SK-N-MC (cell line): ENCODE measurements at regions not wholly inside any gene's neighbourhood (a gene's known extent, or its start where the extent isn't known, plus 50 kb on each side); places are given as distances from the start of the nearest gene placed in this dataset.

Source experiments
- DNase-seq: peaks from one replicate; pipeline ENCODE4 v3.0.0-alpha.2; 2011; ENCODE audit warnings: low read depth, low spot score
- H3K27ac ChIP-seq: fragments of 200-600 bp; sonication (generic); 2 replicates; pipeline ENCODE4 v1.5.1; 2016; ENCODE audit warnings: mixed run types
- H3K36me3 ChIP-seq: fragments of 200-600 bp; sonication (generic); 2 replicates; pipeline ENCODE4 v1.6.1; 2017; ENCODE audit warnings: antibody characterized with exemption, low read length, mixed read lengths; ENCODE audit not compliant: insufficient read depth
- H3K4me3 ChIP-seq: fragments of 200-600 bp; sonication (generic); 2 replicates; pipeline ENCODE4 v1.5.1; 2016
- H3K9ac ChIP-seq: fragments of 200-600 bp; sonication (generic); 2 replicates; pipeline ENCODE4 v1.8.0; 2017; ENCODE audit warnings: mixed run types, mixed read lengths; ENCODE audit not compliant: insufficient read length
- H3K9me3 ChIP-seq: fragments of 200-600 bp; sonication (generic); 2 replicates; pipeline ENCODE4 v1.6.1; 2017; ENCODE audit warnings: low read depth, mild to moderate bottlenecking, antibody characterized with exemption, low read length, moderate library complexity, mixed read lengths
- EZH2 ChIP-seq: fragments of 200-600 bp; sonication (generic); IDR thresholded peaks from one replicate; pipeline ENCODE4 v1.6.1; 2017; ENCODE audit warnings: antibody characterized with exemption
- FOXP2 ChIP-seq: optimal IDR thresholded peaks from 2 replicates; pipeline ENCODE3; 2011; ENCODE audit warnings: mild to moderate bottlenecking, moderate library complexity; ENCODE audit not compliant: insufficient read depth; ENCODE audit errors: extremely low read length, control extremely low read depth
- POLR2AphosphoS5 ChIP-seq: IDR thresholded peaks from 2 replicates; pipeline ENCODE4 v1.6.1; 2012; ENCODE audit warnings: mild to moderate bottlenecking, low read depth, low read length, borderline replicate concordance

DNA sequence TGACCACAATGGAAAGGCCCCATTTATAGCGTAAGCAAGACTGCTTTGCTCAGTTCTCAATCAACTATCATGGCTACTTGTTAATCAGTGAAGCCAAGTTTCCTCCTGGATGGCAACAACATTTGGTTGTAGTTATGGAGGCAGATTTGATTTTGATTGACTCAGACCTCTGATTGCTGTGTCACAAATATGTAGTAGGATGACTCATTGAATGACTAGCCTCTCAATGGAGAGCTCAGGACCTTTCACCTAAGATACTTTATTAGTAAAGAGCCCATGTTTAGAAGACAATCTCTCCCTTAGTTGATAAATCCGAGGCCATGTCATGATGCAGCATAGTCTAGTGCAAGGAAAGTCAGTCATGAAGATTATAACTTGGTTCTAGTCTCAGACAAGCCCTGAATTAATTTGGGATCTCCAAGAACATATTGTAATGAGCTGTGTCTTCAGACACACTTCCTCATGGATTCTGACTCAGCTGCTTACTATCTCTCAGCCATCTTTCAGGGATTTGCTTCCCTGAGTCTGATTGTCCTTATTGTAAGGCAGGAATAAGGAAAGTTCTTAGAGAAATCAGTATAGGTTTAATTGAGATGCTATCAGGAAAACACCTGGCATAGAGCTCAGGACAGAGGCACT lies 397.4 kb upstream of the TMCO5A start:
- H3K36me3 ChIP-seq = no peaks in the 10 kb centered on the region
- no peak overlapping the region for H3K4me3 ChIP-seq
- no peaks in the 10 kb centered on the region for H3K9me3 ChIP-seq
- DNase-seq = no peak
- no peak overlapping the region for H3K27ac ChIP-seq
- H3K9ac ChIP-seq = no peak overlapping the region
- TF ChIP-seq POLR2AphosphoS5 (no peak), EZH2 (no peak), FOXP2 (no peak)

GRCh38 chr15:37537802-37538201 lies 396.6 kb upstream of the TMCO5A start:
- TF ChIP-seq EZH2 (no peak), POLR2AphosphoS5 (no peak), FOXP2 (no peak)
- no peak for DNase-seq
- Histone ChIP-seq H3K27ac (no peak overlapping the region), H3K9me3 (no peaks in the 10 kb centered on the region), H3K9ac (no peak overlapping the region), H3K36me3 (no peaks in the 10 kb centered on the region), H3K4me3 (no peak overlapping the region)

DNA sequence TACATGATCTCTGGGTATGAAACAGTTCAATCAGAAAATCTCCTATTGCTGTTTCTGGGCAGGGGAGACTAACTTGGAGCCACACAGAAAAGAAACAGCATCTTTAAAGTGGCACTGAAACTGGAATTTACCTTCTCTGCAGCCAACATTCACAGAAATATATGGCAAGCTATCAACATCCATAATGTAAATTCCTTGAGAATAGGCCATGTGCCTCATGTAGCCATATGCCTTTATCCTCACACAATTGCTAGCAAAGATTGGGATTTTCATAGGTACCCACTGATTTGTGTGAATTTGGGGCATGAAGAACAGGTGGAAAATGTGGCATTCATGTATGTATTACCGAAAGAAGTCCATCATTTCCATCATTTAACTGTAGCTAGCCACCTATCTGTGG lies 386.3 kb upstream of the TMCO5A start:
- H3K9ac ChIP-seq = no peak overlapping the region
- DNase-seq = no peak
- TF ChIP-seq EZH2 = no peak
- TF ChIP-seq POLR2AphosphoS5 = no peak
- TF ChIP-seq FOXP2 = no peak
- no peak overlapping the region for H3K4me3 ChIP-seq
- no peak overlapping the region for H3K27ac ChIP-seq
- no peaks in the 10 kb centered on the region for H3K9me3 ChIP-seq
- H3K36me3 ChIP-seq = no peaks in the 10 kb centered on the region

- H3K36me3 ChIP-seq = no peaks in the 10 kb centered on the region
- TF ChIP-seq POLR2AphosphoS5 (no peak), FOXP2 (no peak), EZH2 (no peak)
- no peak overlapping the region for H3K4me3 ChIP-seq
- no peak for DNase-seq
- H3K27ac ChIP-seq = no peak overlapping the region
- no peak overlapping the region for H3K9ac ChIP-seq
- no peaks in the 10 kb centered on the region; the same call in 1 of the 2 replicates for H3K9me3 ChIP-seq
Measured at GRCh38 chr15:37550360-37551024, 383.9 kb upstream of the TMCO5A start.

DNA sequence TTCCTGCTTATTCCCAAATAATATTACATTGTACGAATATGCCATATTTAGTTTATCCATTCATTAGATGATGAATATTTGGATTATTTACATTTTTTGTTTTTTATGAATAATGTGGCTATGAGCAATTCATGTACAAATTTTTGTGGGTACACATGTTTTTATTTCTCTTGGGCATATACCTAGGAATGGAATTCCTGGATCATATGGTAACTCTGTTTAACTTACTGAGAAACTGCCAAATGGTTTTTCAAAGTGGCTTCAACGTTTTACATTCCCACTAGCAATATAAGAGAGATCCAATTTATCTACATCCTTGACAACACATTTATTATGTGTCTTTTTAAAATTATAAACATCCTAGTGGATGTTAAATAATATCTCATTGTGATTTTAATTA lies 362.0 kb upstream of the TMCO5A start:
- Histone ChIP-seq H3K4me3 (no peak overlapping the region), H3K27ac (no peak overlapping the region), H3K9ac (no peak overlapping the region), H3K36me3 (no peaks in the 10 kb centered on the region), H3K9me3 (no peaks in the 10 kb centered on the region)
- TF ChIP-seq FOXP2 = no peak
- TF ChIP-seq EZH2 = no peak
- TF ChIP-seq POLR2AphosphoS5 = no peak
- DNase-seq = no peak

GRCh38 chr15:37574985-37575384 lies 359.5 kb upstream of the TMCO5A start:
- Histone ChIP-seq H3K9ac (no peak overlapping the region), H3K9me3 (no peaks in the 10 kb centered on the region), H3K27ac (no peak overlapping the region), H3K4me3 (no peak overlapping the region), H3K36me3 (no peaks in the 10 kb centered on the region)
- no peak for DNase-seq
- TF ChIP-seq FOXP2 = no peak
- no peak for TF ChIP-seq POLR2AphosphoS5
- TF ChIP-seq EZH2 = no peak

DNA sequence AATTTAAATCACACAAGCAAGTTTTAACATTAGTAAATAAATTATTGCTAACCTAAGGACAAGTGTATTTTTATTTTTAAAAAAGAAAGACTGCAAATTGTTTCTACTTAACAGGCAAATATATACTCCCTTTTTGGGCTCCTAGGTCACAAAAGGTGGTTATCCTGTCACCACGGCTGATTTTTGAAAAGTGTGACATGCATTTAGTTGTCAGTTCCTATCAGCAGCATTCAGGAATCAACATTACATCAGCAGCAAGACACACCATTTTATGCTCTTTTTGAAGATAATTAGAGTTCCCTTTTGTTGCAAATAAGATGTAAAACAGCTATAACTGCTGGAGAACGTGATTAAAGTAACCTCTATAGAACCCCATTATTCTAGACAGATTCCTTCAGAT lies 357.5 kb upstream of the TMCO5A start:
- Histone ChIP-seq H3K27ac (no peak overlapping the region), H3K4me3 (no peak overlapping the region), H3K36me3 (no peaks in the 10 kb centered on the region), H3K9me3 (no peaks in the 10 kb centered on the region), H3K9ac (no peak overlapping the region)
- no peak for DNase-seq
- no peak for TF ChIP-seq POLR2AphosphoS5
- no peak for TF ChIP-seq EZH2
- TF ChIP-seq FOXP2 = no peak

DNA sequence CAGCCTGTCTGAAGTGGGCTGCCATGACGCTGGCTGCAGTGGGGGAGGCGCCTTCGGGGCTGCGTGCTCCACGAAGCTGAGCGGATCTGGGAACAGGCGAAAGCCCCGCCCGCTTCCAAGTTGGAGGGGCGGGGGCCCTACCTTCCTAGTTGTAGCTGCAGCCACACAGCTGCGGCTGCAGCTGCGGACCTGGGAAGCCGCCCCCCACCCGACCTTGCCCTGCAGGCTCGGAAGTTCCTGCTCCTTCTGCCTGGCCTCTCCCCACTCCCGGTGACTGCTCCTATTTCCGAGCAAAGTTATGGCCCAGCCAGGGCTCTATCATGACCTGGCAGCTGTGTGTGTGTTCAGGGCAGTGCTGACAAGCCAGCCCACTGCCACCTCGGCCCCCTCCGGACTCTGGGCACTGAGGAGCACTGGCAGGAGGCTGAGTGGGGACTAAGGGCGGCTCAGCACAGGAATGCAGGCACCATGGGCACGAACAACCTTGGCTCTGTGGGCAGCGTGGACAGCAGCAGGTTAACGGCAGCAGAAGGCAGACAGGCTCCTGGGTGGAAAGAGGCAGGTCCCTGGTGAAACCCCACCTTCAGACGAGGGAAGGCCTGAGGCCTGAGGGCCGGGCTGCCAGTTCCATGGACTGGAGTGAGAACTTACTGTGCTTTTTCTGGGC lies 352.4 kb upstream of the TMCO5A start:
- DNase-seq = no peak
- Histone ChIP-seq H3K9me3 (no peaks in the 10 kb centered on the region), H3K9ac (no peak overlapping the region), H3K27ac (no peak overlapping the region), H3K36me3 (no peaks in the 10 kb centered on the region), H3K4me3 (no peak overlapping the region)
- no peak for TF ChIP-seq EZH2
- no peak for TF ChIP-seq FOXP2
- no peak for TF ChIP-seq POLR2AphosphoS5
